Neural cell (in vitro differentiated cells): ENCODE measurements at regions not wholly inside any gene's neighbourhood (a gene's known extent, or its start where the extent isn't known, plus 50 kb on each side); places are given as distances from the start of the nearest gene placed in this dataset.

Experiments used
- H2AFZ ChIP-seq: fragments of 200-600, 300-800 bp; sonication (generic), shearing (Covaris generic); 2 replicates; pipeline ENCODE4 v1.6.0; 2014; ENCODE audit warnings: low read depth, mild to moderate bottlenecking, antibody characterized with exemption, low read length, moderate library complexity
- H3F3A ChIP-seq: fragments of 200-600 bp; shearing (Covaris generic); 2 replicates; pipeline ENCODE4 v1.6.1; 2016; ENCODE audit warnings: mild to moderate bottlenecking, moderate library complexity, mixed read lengths, antibody characterized with exemption, low read length; ENCODE audit not compliant: insufficient read depth, poor library complexity, severe bottlenecking
- H3K27ac ChIP-seq: fragments of 200-600, 300-800 bp; sonication (generic), shearing (Covaris generic); 2 replicates; pipeline ENCODE4 v1.5.1; 2014; ENCODE audit warnings: mild to moderate bottlenecking, low read length, moderate library complexity
- H3K27me3 ChIP-seq: fragments of 300-800, 200-600 bp; sonication (generic), shearing (Covaris generic); 2 replicates; pipeline ENCODE4 v1.6.0; 2014; ENCODE audit warnings: mild to moderate bottlenecking, low read depth, low read length, moderate library complexity; ENCODE audit not compliant: insufficient read depth
- H3K36me3 ChIP-seq: fragments of 300-800, 200-600 bp; sonication (generic), shearing (Covaris generic); 2 replicates; pipeline ENCODE4 v1.5.1; 2014; ENCODE audit warnings: mild to moderate bottlenecking, antibody characterized with exemption, low read length, moderate library complexity; ENCODE audit not compliant: insufficient read depth
- H3K4me2 ChIP-seq: fragments of 300-800, 200-600 bp; sonication (generic), shearing (Covaris generic); 2 replicates; pipeline ENCODE4 v1.6.0; 2014; ENCODE audit warnings: mild to moderate bottlenecking, low read length
- H3K4me3 ChIP-seq: fragments of 300-800, 200-600 bp; sonication (generic), shearing (Covaris generic); 2 replicates; pipeline ENCODE4 v1.5.1; 2014; ENCODE audit warnings: mild to moderate bottlenecking, low read length, moderate library complexity
- H3K79me2 ChIP-seq: fragments of 200-600 bp; shearing (Covaris generic); replicated peaks from 2 replicates; pipeline ENCODE4 v1.6.0; 2014; ENCODE audit warnings: mild to moderate bottlenecking, low read length, moderate library complexity; ENCODE audit not compliant: insufficient read depth
- H3K9ac ChIP-seq: fragments of 300-800, 200-600 bp; sonication (generic), shearing (Covaris generic); 2 replicates; pipeline ENCODE4 v1.6.1; 2016; ENCODE audit warnings: mild to moderate bottlenecking, low read length, mixed read lengths
- H3K9me2 ChIP-seq: fragments of 200-600 bp; shearing (Covaris generic); 2 replicates; pipeline ENCODE4 v1.6.1; 2016; ENCODE audit warnings: mild to moderate bottlenecking, low read length, mixed read lengths; ENCODE audit not compliant: insufficient read depth
- H3K9me3 ChIP-seq: fragments of 200-600, 300-800 bp; sonication (generic), shearing (Covaris generic); 2 replicates; pipeline ENCODE4 v1.6.1; 2016; ENCODE audit warnings: mild to moderate bottlenecking, mixed run types, low read length, moderate library complexity, mixed read lengths
- H4K20me1 ChIP-seq: fragments of 200-600 bp; shearing (Covaris generic); 2 replicates; pipeline ENCODE4 v1.6.1; 2016; ENCODE audit warnings: mild to moderate bottlenecking, mixed run types; ENCODE audit not compliant: insufficient read depth
- EP300 ChIP-seq: fragments of 450-650 bp; conservative IDR thresholded peaks from 2 replicates; pipeline ENCODE4 v1.6.1; 2014; ENCODE audit warnings: antibody characterized with exemption, mild to moderate bottlenecking, moderate library complexity; ENCODE audit not compliant: poor library complexity, severe bottlenecking
- EZH2 ChIP-seq: fragments of 200-600, 300-800 bp; shearing (Covaris generic), sonication (generic); IDR thresholded peaks from 2 replicates; pipeline ENCODE4 v1.6.1; 2014; ENCODE audit warnings: antibody characterized with exemption, low read length, borderline replicate concordance, mild to moderate bottlenecking; ENCODE audit not compliant: insufficient read depth, poor library complexity, severe bottlenecking
- MXI1 ChIP-seq: fragments of 450-650 bp; conservative IDR thresholded peaks from 2 replicates; pipeline ENCODE4 v1.6.1; 2014; ENCODE audit warnings: antibody characterized with exemption, mild to moderate bottlenecking; ENCODE audit not compliant: poor library complexity, severe bottlenecking
- POLR2AphosphoS5 ChIP-seq: IDR thresholded peaks from 2 replicates; pipeline ENCODE4 v1.6.1; 2012
- RAD21 ChIP-seq: fragments of 450-650 bp; conservative IDR thresholded peaks from 2 replicates; pipeline ENCODE4 v1.6.1; 2014; ENCODE audit warnings: antibody characterized with exemption, mild to moderate bottlenecking, moderate library complexity
- SMC3 ChIP-seq: fragments of 450-650 bp; conservative IDR thresholded peaks from 2 replicates; pipeline ENCODE4 v1.6.1; 2014; ENCODE audit warnings: antibody characterized with exemption, mild to moderate bottlenecking, moderate library complexity; ENCODE audit not compliant: poor library complexity
- TAF1 ChIP-seq: IDR thresholded peaks from 2 replicates; pipeline ENCODE4 v1.6.1; 2012; ENCODE audit warnings: low read depth
- TF ChIP-seq, protein P1 (sequence below): IDR thresholded peaks from 2 replicates; pipeline ENCODE4 v1.6.1; 2012; ENCODE audit warnings: borderline replicate concordance
- TF ChIP-seq, protein P2 (sequence below): fragments of 450-650 bp; IDR thresholded peaks from 2 replicates; pipeline ENCODE4 v1.5.1; 2014; ENCODE audit warnings: antibody characterized with exemption, mild to moderate bottlenecking, moderate library complexity; ENCODE audit not compliant: poor library complexity, severe bottlenecking

DNA sequence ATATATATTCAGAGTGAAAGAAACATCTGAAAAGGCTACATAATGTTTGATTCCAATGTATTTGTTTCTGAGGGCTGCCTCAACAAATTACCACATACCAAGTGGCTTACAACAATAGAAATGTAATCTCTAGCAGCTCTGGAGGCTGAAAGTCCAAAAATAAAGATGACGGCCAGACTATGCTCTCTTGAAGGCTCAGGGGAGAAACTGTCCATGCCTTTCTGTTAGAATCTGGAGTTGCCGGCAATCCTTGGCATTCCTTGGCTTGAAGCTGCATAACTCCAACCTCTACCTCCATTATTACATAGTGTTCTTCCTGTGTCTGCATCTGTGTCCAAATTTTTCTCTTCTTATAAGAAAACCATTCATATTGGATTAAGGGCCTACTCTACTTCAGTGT is 68.1 kb upstream of the PLEKHG7 start:
- Histone ChIP-seq H3K27ac (no peak overlapping the region), H3K4me2 (no peak overlapping the region), H2AFZ (no peak overlapping the region), H3K9me2 (no peaks in the 10 kb centered on the region), H3K27me3 (no peaks in the 10 kb centered on the region), H3K79me2 (no peaks in the 10 kb centered on the region), H3F3A (no peaks in the 10 kb centered on the region), H3K4me3 (no peak overlapping the region), H3K9me3 (no peaks in the 10 kb centered on the region), H4K20me1 (no peaks in the 10 kb centered on the region), H3K9ac (no peak overlapping the region), H3K36me3 (no peaks in the 10 kb centered on the region)
- TF ChIP-seq, protein P1, sequence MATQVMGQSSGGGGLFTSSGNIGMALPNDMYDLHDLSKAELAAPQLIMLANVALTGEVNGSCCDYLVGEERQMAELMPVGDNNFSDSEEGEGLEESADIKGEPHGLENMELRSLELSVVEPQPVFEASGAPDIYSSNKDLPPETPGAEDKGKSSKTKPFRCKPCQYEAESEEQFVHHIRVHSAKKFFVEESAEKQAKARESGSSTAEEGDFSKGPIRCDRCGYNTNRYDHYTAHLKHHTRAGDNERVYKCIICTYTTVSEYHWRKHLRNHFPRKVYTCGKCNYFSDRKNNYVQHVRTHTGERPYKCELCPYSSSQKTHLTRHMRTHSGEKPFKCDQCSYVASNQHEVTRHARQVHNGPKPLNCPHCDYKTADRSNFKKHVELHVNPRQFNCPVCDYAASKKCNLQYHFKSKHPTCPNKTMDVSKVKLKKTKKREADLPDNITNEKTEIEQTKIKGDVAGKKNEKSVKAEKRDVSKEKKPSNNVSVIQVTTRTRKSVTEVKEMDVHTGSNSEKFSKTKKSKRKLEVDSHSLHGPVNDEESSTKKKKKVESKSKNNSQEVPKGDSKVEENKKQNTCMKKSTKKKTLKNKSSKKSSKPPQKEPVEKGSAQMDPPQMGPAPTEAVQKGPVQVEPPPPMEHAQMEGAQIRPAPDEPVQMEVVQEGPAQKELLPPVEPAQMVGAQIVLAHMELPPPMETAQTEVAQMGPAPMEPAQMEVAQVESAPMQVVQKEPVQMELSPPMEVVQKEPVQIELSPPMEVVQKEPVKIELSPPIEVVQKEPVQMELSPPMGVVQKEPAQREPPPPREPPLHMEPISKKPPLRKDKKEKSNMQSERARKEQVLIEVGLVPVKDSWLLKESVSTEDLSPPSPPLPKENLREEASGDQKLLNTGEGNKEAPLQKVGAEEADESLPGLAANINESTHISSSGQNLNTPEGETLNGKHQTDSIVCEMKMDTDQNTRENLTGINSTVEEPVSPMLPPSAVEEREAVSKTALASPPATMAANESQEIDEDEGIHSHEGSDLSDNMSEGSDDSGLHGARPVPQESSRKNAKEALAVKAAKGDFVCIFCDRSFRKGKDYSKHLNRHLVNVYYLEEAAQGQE = no peak
- TF ChIP-seq POLR2AphosphoS5 (no peak), TAF1 (no peak), EZH2 (no peak), RAD21 (no peak), MXI1 (no peak), SMC3 (no peak), EP300 (no peak)
- TF ChIP-seq, protein P2, sequence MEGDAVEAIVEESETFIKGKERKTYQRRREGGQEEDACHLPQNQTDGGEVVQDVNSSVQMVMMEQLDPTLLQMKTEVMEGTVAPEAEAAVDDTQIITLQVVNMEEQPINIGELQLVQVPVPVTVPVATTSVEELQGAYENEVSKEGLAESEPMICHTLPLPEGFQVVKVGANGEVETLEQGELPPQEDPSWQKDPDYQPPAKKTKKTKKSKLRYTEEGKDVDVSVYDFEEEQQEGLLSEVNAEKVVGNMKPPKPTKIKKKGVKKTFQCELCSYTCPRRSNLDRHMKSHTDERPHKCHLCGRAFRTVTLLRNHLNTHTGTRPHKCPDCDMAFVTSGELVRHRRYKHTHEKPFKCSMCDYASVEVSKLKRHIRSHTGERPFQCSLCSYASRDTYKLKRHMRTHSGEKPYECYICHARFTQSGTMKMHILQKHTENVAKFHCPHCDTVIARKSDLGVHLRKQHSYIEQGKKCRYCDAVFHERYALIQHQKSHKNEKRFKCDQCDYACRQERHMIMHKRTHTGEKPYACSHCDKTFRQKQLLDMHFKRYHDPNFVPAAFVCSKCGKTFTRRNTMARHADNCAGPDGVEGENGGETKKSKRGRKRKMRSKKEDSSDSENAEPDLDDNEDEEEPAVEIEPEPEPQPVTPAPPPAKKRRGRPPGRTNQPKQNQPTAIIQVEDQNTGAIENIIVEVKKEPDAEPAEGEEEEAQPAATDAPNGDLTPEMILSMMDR = no peak

DNA sequence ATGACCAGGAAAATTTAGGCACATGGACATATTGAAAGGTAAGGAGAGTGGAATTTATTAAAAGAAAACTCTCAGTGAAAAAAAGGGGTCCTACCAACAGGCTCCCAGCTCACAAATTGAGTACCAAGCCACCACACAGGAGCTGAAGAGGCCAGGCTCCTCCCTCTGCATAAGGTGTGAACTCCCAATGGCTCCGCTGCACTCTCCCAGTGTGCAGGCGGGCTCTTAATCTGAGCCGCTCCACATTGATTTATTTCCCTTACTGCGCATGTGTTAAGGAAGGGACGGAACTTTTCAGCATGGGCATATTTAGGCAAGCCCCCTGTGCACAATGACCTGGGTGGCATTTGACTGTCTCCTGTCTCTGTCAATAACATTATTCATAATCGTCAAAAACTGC is 68.6 kb upstream of the PLEKHG7 start:
- H3F3A ChIP-seq = no peaks in the 10 kb centered on the region
- H4K20me1 ChIP-seq = no peaks in the 10 kb centered on the region
- no peak overlapping the region for H2AFZ ChIP-seq
- no peak overlapping the region for H3K4me3 ChIP-seq
- H3K79me2 ChIP-seq = no peaks in the 10 kb centered on the region
- no peak overlapping the region for H3K27ac ChIP-seq
- no peaks in the 10 kb centered on the region for H3K9me3 ChIP-seq
- H3K36me3 ChIP-seq = no peaks in the 10 kb centered on the region
- TF ChIP-seq SMC3 = no peak
- TF ChIP-seq, protein P2 = no peak
- no peak for TF ChIP-seq RAD21
- no peak overlapping the region for H3K9ac ChIP-seq
- no peaks in the 10 kb centered on the region for H3K9me2 ChIP-seq
- H3K27me3 ChIP-seq = no peaks in the 10 kb centered on the region
- no peak overlapping the region for H3K4me2 ChIP-seq
